HepG2 (cell line): ENCODE measurements at regions not wholly inside any gene's neighbourhood (a gene's known extent, or its start where the extent isn't known, plus 50 kb on each side); places are given as distances from the start of the nearest gene placed in this dataset.
"Not testable (repeated sequence)": the region's sequence is repeated elsewhere in the genome, so short reads cannot be mapped to it uniquely, and the experiment has no call there.

Experiments used
- ATAC-seq: fragments of 200-7000 bp; cut with Tn5 transposase; 3 replicates; pipeline ENCODE4 v1.9.1; 2020; ENCODE audit warnings: mild to moderate bottlenecking, moderate library complexity
- BruUV-seq: library from RNA; stranded (reverse); fragments of 400-500 nt; replicated peaks from 2 replicates; lab custom pipeline; 2021; lab: Mats Ljungman, UMichigan
- CTCF ChIA-PET: fragments of 300-600 bp; formaldehyde crosslinking; extraction: SDS; loops from one replicate; lab custom pipeline; 2021; ENCODE audit warnings: low total read pairs, inconsistent platforms, low intra/inter-chr PET ratio; lab: Yijun Ruan, JAX
- POLR2A ChIA-PET: fragments of 350-600 bp; sonication (Branson Sonifier 250); formaldehyde crosslinking; loops from one replicate; lab custom pipeline; 2020; ENCODE audit warnings: antibody characterized with exemption, inconsistent platforms; lab: Yijun Ruan, JAX
- DNase-seq: peaks from one replicate; pipeline ENCODE4 v3.0.0-alpha.2; 2015; ENCODE audit warnings: low spot score
- FAIRE-seq: peaks from 3 replicates; lab custom pipeline; 2011; peaks lifted over from hg19 to GRCh38; lab: Jason Lieb, UNC
- H2AFZ ChIP-seq: one replicate; pipeline ENCODE4 v1.6.1; 2011; ENCODE audit warnings: low read length, inconsistent platforms
- H3K27ac ChIP-seq: fragments of 300-600 bp; 3 replicates; pipeline ENCODE4 v1.8.0; 2011; ENCODE audit warnings: mixed run types, mild to moderate bottlenecking, mixed read lengths, low read length, inconsistent platforms; ENCODE audit not compliant: insufficient read depth; ENCODE audit errors: extremely low read length
- H3K27me3 ChIP-seq, 2 experiments: fragments of 200-600 bp in 1 of 2; 2 replicates in 1 of 2; 3 replicates in 1 of 2; pipeline versions ENCODE4 v1.6.0 to v1.8.0; 2011; ENCODE audit warnings: low read length in 2 of 2, mild to moderate bottlenecking in 2 of 2, moderate library complexity in 2 of 2, inconsistent platforms in 1 of 2; ENCODE audit not compliant: insufficient read depth in 2 of 2, control insufficient read depth in 1 of 2
- H3K36me3 ChIP-seq, 2 experiments: fragments of 200-600 bp in 1 of 2; replicated peaks in 1 of 2; 2 replicates in 1 of 2; 3 replicates in 1 of 2; pipeline versions ENCODE4 v1.5.1 to v1.8.0; 2011; ENCODE audit warnings: low read length in 2 of 2, inconsistent platforms in 1 of 2; ENCODE audit not compliant: insufficient read depth in 2 of 2, control insufficient read depth in 1 of 2
- H3K4me1 ChIP-seq: 2 replicates; pipeline ENCODE4 v1.5.1; 2012; ENCODE audit warnings: low read length, inconsistent platforms; ENCODE audit not compliant: insufficient read depth
- H3K4me2 ChIP-seq: 2 replicates; pipeline ENCODE4 v1.6.0; 2011; ENCODE audit warnings: low read depth, low read length, inconsistent platforms
- H3K4me3 ChIP-seq, 3 experiments: fragments of 200-600 bp in 1 of 3; sonication (generic), shearing (Covaris generic) in 1 of 3; replicated peaks in 1 of 3; 2 replicates each; pipeline ENCODE4 v1.5.1; 2011 to 2016; ENCODE audit warnings: low read length in 3 of 3, inconsistent platforms in 2 of 3, low read depth in 2 of 3, mild to moderate bottlenecking in 2 of 3, control low read depth in 1 of 3, mixed read lengths in 1 of 3; ENCODE audit not compliant: insufficient read depth in 1 of 3
- H3K79me2 ChIP-seq: one replicate; pipeline ENCODE4 v1.6.1; 2011; ENCODE audit warnings: low read length, inconsistent platforms; ENCODE audit not compliant: insufficient read depth
- H3K9ac ChIP-seq: 2 replicates; pipeline ENCODE4 v1.6.0; 2011; ENCODE audit warnings: mild to moderate bottlenecking, low read depth, low read length, inconsistent platforms; ENCODE audit not compliant: insufficient read depth
- H3K9me3 ChIP-seq: 2 replicates; pipeline ENCODE4 v1.5.1; 2012; ENCODE audit warnings: mild to moderate bottlenecking, low read length
- H4K20me1 ChIP-seq: 2 replicates; pipeline ENCODE4 v1.6.0; 2011; ENCODE audit warnings: inconsistent platforms, mild to moderate bottlenecking, low read length, moderate library complexity; ENCODE audit not compliant: insufficient read depth
- ARNTL ChIP-seq: sonication (generic); formaldehyde crosslinking; IDR thresholded peaks from 2 replicates; pipeline ENCODE4 v1.4.0; 2020; ENCODE audit warnings: mild to moderate bottlenecking, missing genetic modification reagents
- CEBPG ChIP-seq: IDR thresholded peaks from 2 replicates; pipeline ENCODE4 v1.6.1; 2016
- ETV5 ChIP-seq: IDR thresholded peaks from 2 replicates; pipeline ENCODE4 v1.6.1; 2018; ENCODE audit warnings: missing biosample characterization, missing genetic modification reagents, inconsistent platforms, borderline replicate concordance
- ISX ChIP-seq: sonication (generic); formaldehyde crosslinking; conservative IDR thresholded peaks from 2 replicates; pipeline ENCODE4 v1.5.0; 2020; ENCODE audit warnings: missing genetic modification reagents
- MAZ ChIP-seq, 2 experiments: sonication (generic) in 1 of 2; formaldehyde crosslinking in 1 of 2; IDR thresholded peaks; 2 replicates each; pipeline versions ENCODE4 v1.5.0 to v1.6.1; 2012 to 2020; ENCODE audit warnings: low read depth in 2 of 2, mild to moderate bottlenecking in 2 of 2, borderline replicate concordance in 1 of 2, improper control_type of control experiment in 1 of 2, low read length in 1 of 2, missing genetic modification reagents in 1 of 2, moderate library complexity in 1 of 2
- NRL ChIP-seq: sonication (generic); formaldehyde crosslinking; IDR thresholded peaks from 2 replicates; pipeline ENCODE4 v1.5.0; 2020; ENCODE audit warnings: missing genetic modification reagents, mild to moderate bottlenecking, moderate library complexity, borderline replicate concordance
- REPIN1 ChIP-seq: sonication (generic); formaldehyde crosslinking; IDR thresholded peaks from 2 replicates; pipeline ENCODE4 v1.8.0; 2022; ENCODE audit warnings: missing genetic modification reagents, low read depth, mild to moderate bottlenecking, borderline replicate concordance
- SNAPC5 ChIP-seq: sonication (generic); formaldehyde crosslinking; IDR thresholded peaks from 2 replicates; pipeline ENCODE4 v1.8.1; 2023; ENCODE audit warnings: mild to moderate bottlenecking, missing genetic modification reagents, borderline replicate concordance
- ZNF225 ChIP-seq: sonication (generic); formaldehyde crosslinking; IDR thresholded peaks from 2 replicates; pipeline ENCODE4 v1.4.0; 2020; ENCODE audit warnings: mild to moderate bottlenecking, missing genetic modification reagents
- ZNF619 ChIP-seq: sonication (generic); formaldehyde crosslinking; IDR thresholded peaks from 2 replicates; pipeline ENCODE4 v1.4.0; 2020; ENCODE audit warnings: mild to moderate bottlenecking, missing genetic modification reagents
- ZNF629 ChIP-seq: sonication (generic); formaldehyde crosslinking; conservative IDR thresholded peaks from 2 replicates; pipeline ENCODE4 v1.5.0; 2020; ENCODE audit warnings: missing genetic modification reagents
- WGBS: methylation state at CpG from one replicate; pipeline ENCODE4 v1.1.6; 2017; ENCODE audit warnings: low lambda C conversion rate; 5-methylcytosine and 5-hydroxymethylcytosine counted together
- in situ Hi-C: cut with HindIII; loops from 2 replicates; pipeline ENCODE4 v1.10.0; 2017; ENCODE audit warnings: low pct_unique_long_range_greater_than_20kb; ENCODE audit not compliant: extremely low pct_ligation_motif_present
- intact Hi-C: fragments of 100-400 bp; cut with micrococcal nuclease; formaldehyde crosslinking; loops from one replicate; pipeline ENCODE4 v1.10.0; 2022; ENCODE audit not compliant: unreplicated experiment
- TF ChIP-seq, protein P1 (sequence below): sonication (generic); formaldehyde crosslinking; IDR thresholded peaks from 2 replicates; pipeline ENCODE4 v1.9.0; 2022; ENCODE audit warnings: low read depth, missing genetic modification reagents

DNA sequence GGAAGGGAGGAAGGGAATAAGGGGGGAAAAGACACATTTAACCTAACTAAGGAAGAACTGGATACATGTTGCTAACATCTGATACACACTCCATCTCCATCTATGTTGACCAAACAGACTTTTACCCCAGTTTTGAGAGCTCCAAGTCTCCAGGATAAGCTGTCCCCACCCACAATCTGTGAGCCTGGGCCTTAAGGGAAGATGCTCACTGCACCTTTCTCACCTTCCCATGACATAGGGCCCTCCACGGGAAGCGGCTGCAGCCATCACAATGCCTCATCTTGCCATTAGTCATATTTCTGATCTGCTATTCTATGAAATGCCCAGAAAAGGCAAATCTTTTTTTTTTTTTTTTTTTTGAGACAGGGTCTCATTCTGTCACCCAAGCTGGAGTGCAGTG is 126.6 kb upstream of the SALL4 start (continued):
- no peak for TF ChIP-seq ZNF629 (CRISPR knock-in tag)
- TF ChIP-seq, all 625 proteins: peak for 0

GRCh38 chr20:51927970-51928369 is 125.6 kb upstream of the SALL4 start:
- H3K79me2 ChIP-seq, DNase-seq, H3K4me2 ChIP-seq, H3K27me3 ChIP-seq, H3K4me3 ChIP-seq, H3K27ac ChIP-seq, POLR2A ChIA-PET, ATAC-seq, H3K9me3 ChIP-seq, H3K36me3 ChIP-seq, CTCF ChIA-PET, FAIRE-seq, H2AFZ ChIP-seq, BruUV-seq, H4K20me1 ChIP-seq, H3K9ac ChIP-seq, in situ Hi-C loops: not testable (repeated sequence)
- WGBS: 35% methylated on average over 5 of the region's 5 CpGs
- H3K4me1 ChIP-seq: peaks cover 13% of the 10 kb centered on the region
- intact Hi-C loops: loop anchor here (1.0 kb wide), 1 partner anchor 34 kb away; no protein-coding TSS in a partner anchor

DNA sequence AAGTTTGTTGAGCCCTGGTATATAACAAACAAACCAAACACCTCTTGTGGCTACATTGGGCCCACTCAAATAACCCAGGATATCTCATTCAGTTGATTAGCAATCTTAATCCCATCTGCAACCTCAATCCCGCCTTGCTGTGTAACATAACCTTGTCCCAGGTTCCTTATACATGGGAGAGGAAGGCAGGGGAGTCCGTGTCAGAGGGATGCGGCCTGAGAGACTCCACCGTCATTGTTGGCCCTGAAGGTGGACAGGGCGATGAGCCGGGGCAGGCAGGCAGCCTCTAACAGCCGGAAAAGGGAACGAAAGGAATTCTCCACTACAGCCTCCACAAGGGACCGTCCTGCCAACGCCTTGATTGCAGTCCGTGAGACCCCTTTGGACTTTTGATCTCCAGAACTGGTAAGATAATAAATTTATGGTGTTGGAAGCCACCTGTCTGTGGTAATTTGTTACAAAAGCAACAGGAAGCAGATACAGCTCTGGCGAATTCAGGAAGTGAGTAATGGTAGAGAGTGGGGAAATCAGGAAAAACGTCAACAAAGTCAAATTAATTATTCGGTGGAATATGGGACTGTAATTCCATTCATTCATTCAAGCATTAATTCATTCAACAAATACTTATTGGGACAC is 124.5 kb upstream of the SALL4 start:
- H3K4me1 ChIP-seq: peaks cover 12% of the 10 kb centered on the region
- intact Hi-C loops (loop anchor here (1.0 kb wide), 1 partner anchor 32 kb away; no protein-coding TSS in a partner anchor), in situ Hi-C loops (no loop called here)
- CTCF ChIA-PET: no interaction called here
- 53% methylated on average over 14 of the region's 14 CpGs for WGBS
- H3K27me3 ChIP-seq: 0 out of 5 replicates have a peak, but pooled peaks cover 0 to 3% of the 10 kb centered on the region in 2 experiments
- no peak for DNase-seq
- no peak overlapping the region for H3K9ac ChIP-seq
- no peaks in the 10 kb centered on the region for H3K36me3 ChIP-seq
- H4K20me1 ChIP-seq: no peaks in the 10 kb centered on the region
- no peak for FAIRE-seq
- no peaks in the 10 kb centered on the region for H3K9me3 ChIP-seq
- no peak for ATAC-seq
- no peak overlapping the region for H2AFZ ChIP-seq
- no peak overlapping the region for H3K4me2 ChIP-seq
- BruUV-seq: no TSS peak
- H3K4me3 ChIP-seq: no peak overlapping the region
- H3K79me2 ChIP-seq: no peaks in the 10 kb centered on the region
- no peak overlapping the region for H3K27ac ChIP-seq
- POLR2A ChIA-PET: no interaction called here
- no peak for TF ChIP-seq ISX (CRISPR knock-in tag)
- TF ChIP-seq CEBPG (CRISPR knock-in tag): no peak
- TF ChIP-seq ZNF225 (CRISPR knock-in tag): no peak
- TF ChIP-seq ETV5 (CRISPR knock-in tag): no peak
- no peak for TF ChIP-seq ZNF619 (CRISPR knock-in tag)
- TF ChIP-seq, protein P1, sequence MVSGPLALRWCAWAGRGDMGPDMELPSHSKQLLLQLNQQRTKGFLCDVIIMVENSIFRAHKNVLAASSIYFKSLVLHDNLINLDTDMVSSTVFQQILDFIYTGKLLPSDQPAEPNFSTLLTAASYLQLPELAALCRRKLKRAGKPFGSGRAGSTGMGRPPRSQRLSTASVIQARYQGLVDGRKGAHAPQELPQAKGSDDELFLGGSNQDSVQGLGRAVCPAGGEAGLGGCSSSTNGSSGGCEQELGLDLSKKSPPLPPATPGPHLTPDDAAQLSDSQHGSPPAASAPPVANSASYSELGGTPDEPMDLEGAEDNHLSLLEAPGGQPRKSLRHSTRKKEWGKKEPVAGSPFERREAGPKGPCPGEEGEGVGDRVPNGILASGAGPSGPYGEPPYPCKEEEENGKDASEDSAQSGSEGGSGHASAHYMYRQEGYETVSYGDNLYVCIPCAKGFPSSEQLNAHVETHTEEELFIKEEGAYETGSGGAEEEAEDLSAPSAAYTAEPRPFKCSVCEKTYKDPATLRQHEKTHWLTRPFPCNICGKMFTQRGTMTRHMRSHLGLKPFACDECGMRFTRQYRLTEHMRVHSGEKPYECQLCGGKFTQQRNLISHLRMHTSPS (CRISPR knock-in tag): no peak
- TF ChIP-seq SNAPC5 (CRISPR knock-in tag): no peak
- TF ChIP-seq ARNTL: no peak
- TF ChIP-seq NRL (CRISPR knock-in tag): no peak
- TF ChIP-seq MAZ (IDR thresholded peaks at IDR 0.05; ENCODE audit: borderline replicate concordance, low read depth, low read length): no peak
- TF ChIP-seq MAZ (CRISPR knock-in tag; IDR thresholded peaks at IDR 0.05; ENCODE audit: low read depth): no peak
- TF ChIP-seq REPIN1 (CRISPR knock-in tag): no peak
